T-helper 22 cell (primary cell): ENCODE measurements at regions not wholly inside any gene's neighbourhood (a gene's known extent, or its start where the extent isn't known, plus 50 kb on each side); places are given as distances from the start of the nearest gene placed in this dataset.

Source experiments
- DNase-seq: peaks from one replicate; pipeline ENCODE4 v3.0.0-alpha.2; 2020; ENCODE audit warnings: low read depth

- no peak for DNase-seq
Measured at GRCh38 chr3:178156301-178156700, 379.9 kb upstream of the KCNMB2 start.

GRCh38 chr3:178159691-178160220, 376.5 kb upstream of the KCNMB2 start:
- DNase-seq, result no peak

GRCh38 chr3:178169421-178169820, 366.8 kb upstream of the KCNMB2 start:
- DNase-seq, result no peak

- DNase-seq, result no peak
Measured at GRCh38 chr3:178170698-178171535, 365.3 kb upstream of the KCNMB2 start.

- no peak for DNase-seq
Measured at GRCh38 chr3:178172121-178172520, 364.1 kb upstream of the KCNMB2 start.

GRCh38 chr3:178174201-178174915, 361.9 kb upstream of the KCNMB2 start:
- no peak for DNase-seq

- no peak for DNase-seq
Measured at GRCh38 chr3:178181088-178181487, 355.1 kb upstream of the KCNMB2 start.

GRCh38 chr3:178181784-178182183, 354.5 kb upstream of the KCNMB2 start:
- DNase-seq, result no peak

GRCh38 chr3:178182337-178182779, 353.9 kb upstream of the KCNMB2 start:
- no peak for DNase-seq

GRCh38 chr3:178184833-178185232, 351.4 kb upstream of the KCNMB2 start:
- DNase-seq, result no peak

GRCh38 chr3:178186666-178187065, 349.6 kb upstream of the KCNMB2 start:
- no peak for DNase-seq

GRCh38 chr3:178189854-178190253, 346.4 kb upstream of the KCNMB2 start:
- DNase-seq, result no peak

GRCh38 chr3:178193846-178194245, 342.4 kb upstream of the KCNMB2 start:
- DNase-seq, result no peak

- DNase-seq, result no peak
Measured at GRCh38 chr3:178194539-178194938, 341.7 kb upstream of the KCNMB2 start.

GRCh38 chr3:178195824-178196223, 340.4 kb upstream of the KCNMB2 start:
- no peak for DNase-seq

GRCh38 chr3:178198329-178198728, 337.9 kb upstream of the KCNMB2 start:
- no peak for DNase-seq

- DNase-seq, result no peak
Measured at GRCh38 chr3:178200316-178200715, 335.9 kb upstream of the KCNMB2 start.

- DNase-seq, result no peak
Measured at GRCh38 chr3:178201714-178202113, 334.5 kb upstream of the KCNMB2 start.

- DNase-seq, result no peak
Measured at GRCh38 chr3:178202194-178202593, 334.0 kb upstream of the KCNMB2 start.

- no peak for DNase-seq
Measured at GRCh38 chr3:178203165-178203564, 333.1 kb upstream of the KCNMB2 start.

- no peak for DNase-seq
Measured at GRCh38 chr3:178203650-178204049, 332.6 kb upstream of the KCNMB2 start.

GRCh38 chr3:178205740-178206139, 330.5 kb upstream of the KCNMB2 start:
- no peak for DNase-seq

GRCh38 chr3:178206521-178206920, 329.7 kb upstream of the KCNMB2 start:
- no peak for DNase-seq
